B cell (primary cell): ENCODE measurements at regions not wholly inside any gene's neighbourhood (a gene's known extent, or its start where the extent isn't known, plus 50 kb on each side); places are given as distances from the start of the nearest gene placed in this dataset.

Source experiments
- ATAC-seq: fragments of 200-7000 bp; cut with Tn5 transposase; one replicate; pipeline ENCODE4 v1.10.0; 2021; ENCODE audit warnings: low read depth, mild to moderate bottlenecking, moderate number of reproducible peaks, moderate library complexity
- CTCF ChIA-PET: fragments of 350-600 bp; sonication (Branson Sonifier 250); formaldehyde crosslinking; loops from one replicate; lab custom pipeline; 2021; ENCODE audit warnings: antibody characterized with exemption, inconsistent platforms; lab: Charles Lee
- POLR2A ChIA-PET: fragments of 350-600 bp; sonication (Branson Sonifier 250); formaldehyde crosslinking; loops from one replicate; lab custom pipeline; 2021; ENCODE audit warnings: antibody characterized with exemption; lab: Charles Lee
- DNase-seq: peaks from one replicate; pipeline ENCODE4 v3.0.0; 2013
- H2AFZ ChIP-seq: 2 replicates; pipeline ENCODE4 v1.6.1; 2012; ENCODE audit warnings: mild to moderate bottlenecking, low read depth, low read length; ENCODE audit not compliant: insufficient read depth, poor library complexity, severe bottlenecking
- H3K27ac ChIP-seq, 2 donors: 1 replicate in 1 of 2; 2 replicates in 1 of 2; pipeline ENCODE4 v1.5.1; 2012 to 2013; ENCODE audit warnings: low read length in 2 of 2, mild to moderate bottlenecking in 2 of 2, moderate library complexity in 1 of 2
- H3K27me3 ChIP-seq, 4 experiments: fragments of 200-600 bp in 1 of 4; sonication (generic) in 1 of 4; replicated peaks in 1 of 4; 1 replicate in 2 of 4; 2 replicates in 2 of 4; pipeline versions ENCODE4 v1.6.1 to v1.7.0; 2013 to 2016; ENCODE audit warnings: low read length in 3 of 4, mild to moderate bottlenecking in 2 of 4, mixed read lengths in 1 of 4, moderate library complexity in 1 of 4; ENCODE audit not compliant: insufficient read depth in 4 of 4, control insufficient read depth in 3 of 4; ENCODE audit errors: control extremely low read depth in 1 of 4
- H3K36me3 ChIP-seq, 2 experiments: replicated peaks in 1 of 2; 1 replicate in 1 of 2; 2 replicates in 1 of 2; pipeline versions ENCODE4 v1.6.1 to v1.7.1; 2013; ENCODE audit warnings: low read length in 1 of 2; ENCODE audit not compliant: insufficient read depth in 2 of 2, control insufficient read depth in 1 of 2; ENCODE audit errors: control extremely low read depth in 1 of 2, extremely low read depth in 1 of 2
- H3K4me1 ChIP-seq, 2 donors: fragments of 200-600 bp in 1 of 2; sonication (generic) in 1 of 2; 1 replicate in 1 of 2; 2 replicates in 1 of 2; pipeline versions ENCODE4 v1.5.1 to v1.6.1; 2013 to 2017; ENCODE audit warnings: low read length in 2 of 2; ENCODE audit not compliant: control insufficient read depth in 2 of 2, insufficient read depth in 2 of 2
- H3K4me2 ChIP-seq: replicated peaks from 2 replicates; pipeline ENCODE3; 2012; ENCODE audit warnings: mild to moderate bottlenecking, low read depth, low read length; ENCODE audit not compliant: poor library complexity, severe bottlenecking
- H3K4me3 ChIP-seq, 5 experiments: fragments of 200-600 bp in 1 of 5; sonication (generic) in 1 of 5; 1 replicate in 3 of 5; 2 replicates in 2 of 5; pipeline versions ENCODE4 v1.5.1 to v1.7.0; 2011 to 2016; ENCODE audit warnings: low read length in 4 of 5, mild to moderate bottlenecking in 4 of 5, low read depth in 2 of 5, control low read depth in 1 of 5, moderate library complexity in 1 of 5; ENCODE audit not compliant: insufficient read depth in 1 of 5; ENCODE audit errors: control extremely low read depth in 1 of 5, extremely low read depth in 1 of 5
- H3K79me2 ChIP-seq: fragments of 200-600 bp; sonication (generic); one replicate; pipeline ENCODE4 v1.6.0; 2016; ENCODE audit warnings: low read length; ENCODE audit not compliant: control insufficient read depth, insufficient read depth
- H3K9ac ChIP-seq: fragments of 200-600 bp; sonication (generic); 2 replicates; pipeline ENCODE4 v1.6.1; 2017; ENCODE audit warnings: mild to moderate bottlenecking, low read length, moderate library complexity
- H3K9me3 ChIP-seq, 3 donors: one replicate each; pipeline versions ENCODE4 v1.6.1 to v1.7.1; 2013; ENCODE audit warnings: low read length in 2 of 3; ENCODE audit not compliant: control insufficient read depth in 2 of 3, insufficient read depth in 1 of 3; ENCODE audit errors: control extremely low read depth in 1 of 3
- H4K20me1 ChIP-seq: 2 replicates; pipeline ENCODE4 v1.6.0; 2012; ENCODE audit warnings: mild to moderate bottlenecking, low read length; ENCODE audit not compliant: insufficient read depth, control insufficient read depth, poor library complexity, severe bottlenecking
- H3K27ac Mint-ChIP-seq: one replicate; pipeline ENCODE4 v1.8.0; 2021; ENCODE audit warnings: mixed read lengths
- H3K27me3 Mint-ChIP-seq: one replicate; pipeline ENCODE4 v1.8.0; 2021; ENCODE audit warnings: mixed read lengths
- H3K4me1 Mint-ChIP-seq: one replicate; pipeline ENCODE4 v1.8.0; 2021; ENCODE audit warnings: mixed read lengths
- H3K4me3 Mint-ChIP-seq: one replicate; pipeline ENCODE4 v1.8.0; 2021; ENCODE audit warnings: mixed read lengths
- H3K9me3 Mint-ChIP-seq: one replicate; pipeline ENCODE4 v1.8.0; 2022; ENCODE audit warnings: mixed read lengths; ENCODE audit not compliant: insufficient read depth
- EZH2 ChIP-seq: IDR thresholded peaks from 2 replicates; pipeline ENCODE4 v1.6.1; 2012; ENCODE audit warnings: borderline replicate concordance, low read depth, mild to moderate bottlenecking, moderate library complexity, low read length; ENCODE audit not compliant: insufficient read depth, poor library complexity, severe bottlenecking
- WGBS: methylation state at CpG from one replicate; pipeline ENCODE4 v1.1.5; 2013; ENCODE audit warnings: missing lambda C conversion rate; ENCODE audit not compliant: insufficient coverage; 5-methylcytosine and 5-hydroxymethylcytosine counted together
- intact Hi-C: fragments of 100-400 bp; cut with micrococcal nuclease; formaldehyde crosslinking; loops from one replicate; pipeline ENCODE4 v1.10.0; 2022
- TF ChIP-seq, protein P1 (sequence below): fragments of 200-600 bp; IDR thresholded peaks from one replicate; pipeline ENCODE4 v1.8.0; 2022; ENCODE audit warnings: antibody characterized with exemption, mild to moderate bottlenecking

DNA sequence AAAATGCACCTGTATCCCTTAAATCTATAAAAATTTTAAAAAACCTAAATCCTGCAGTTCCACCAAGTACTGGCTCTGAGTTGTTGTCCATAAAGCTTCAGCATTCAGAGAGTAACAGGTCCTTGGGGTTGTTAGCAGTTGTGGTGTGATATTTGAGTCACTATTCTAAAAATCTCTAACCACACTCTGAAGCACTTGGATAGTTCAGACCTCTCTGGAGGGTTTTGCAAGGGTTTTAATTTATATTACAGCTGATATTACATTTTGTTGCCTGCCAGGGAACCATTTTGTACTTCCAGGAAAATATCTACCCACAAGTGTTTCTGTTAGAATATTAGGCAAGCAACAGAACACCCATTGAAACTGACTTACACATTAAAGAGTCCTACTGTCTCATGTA, 255.6 kb downstream of the TBL1XR1 start:
- intact Hi-C loops = no loop called here
- H3K4me3 ChIP-seq = no peak overlapping the region
- POLR2A ChIA-PET = no interaction called here
- no peaks in the 10 kb centered on the region for H3K4me1 ChIP-seq
- no peak overlapping the region for H3K4me2 ChIP-seq
- H3K4me3 Mint-ChIP-seq = no peak overlapping the region
- DNase-seq = no peak
- no peak overlapping the region for H3K27ac Mint-ChIP-seq
- no peak overlapping the region for H3K27ac ChIP-seq
- TF ChIP-seq, protein P1, sequence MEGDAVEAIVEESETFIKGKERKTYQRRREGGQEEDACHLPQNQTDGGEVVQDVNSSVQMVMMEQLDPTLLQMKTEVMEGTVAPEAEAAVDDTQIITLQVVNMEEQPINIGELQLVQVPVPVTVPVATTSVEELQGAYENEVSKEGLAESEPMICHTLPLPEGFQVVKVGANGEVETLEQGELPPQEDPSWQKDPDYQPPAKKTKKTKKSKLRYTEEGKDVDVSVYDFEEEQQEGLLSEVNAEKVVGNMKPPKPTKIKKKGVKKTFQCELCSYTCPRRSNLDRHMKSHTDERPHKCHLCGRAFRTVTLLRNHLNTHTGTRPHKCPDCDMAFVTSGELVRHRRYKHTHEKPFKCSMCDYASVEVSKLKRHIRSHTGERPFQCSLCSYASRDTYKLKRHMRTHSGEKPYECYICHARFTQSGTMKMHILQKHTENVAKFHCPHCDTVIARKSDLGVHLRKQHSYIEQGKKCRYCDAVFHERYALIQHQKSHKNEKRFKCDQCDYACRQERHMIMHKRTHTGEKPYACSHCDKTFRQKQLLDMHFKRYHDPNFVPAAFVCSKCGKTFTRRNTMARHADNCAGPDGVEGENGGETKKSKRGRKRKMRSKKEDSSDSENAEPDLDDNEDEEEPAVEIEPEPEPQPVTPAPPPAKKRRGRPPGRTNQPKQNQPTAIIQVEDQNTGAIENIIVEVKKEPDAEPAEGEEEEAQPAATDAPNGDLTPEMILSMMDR = no peak
- TF ChIP-seq EZH2 = no peak
- no peaks in the 10 kb centered on the region for H3K79me2 ChIP-seq
- H4K20me1 ChIP-seq = no peaks in the 10 kb centered on the region
- H3K27me3 Mint-ChIP-seq = peaks cover 15% of the 10 kb centered on the region
- no peaks in the 10 kb centered on the region for H3K4me1 Mint-ChIP-seq
- H3K36me3 ChIP-seq = no peaks in the 10 kb centered on the region
- peaks cover 0 to 2% (median 0%) of the 10 kb centered on the region in 4 experiments for H3K27me3 ChIP-seq
- CTCF ChIA-PET = interaction anchor here (0.6 kb wide), 1 partner anchor 30 kb away, joined by 4 read pairs; no protein-coding TSS in a partner anchor
- no peak overlapping the region for H2AFZ ChIP-seq
- H3K9me3 Mint-ChIP-seq = no peaks in the 10 kb centered on the region
- ATAC-seq = no peak
- no peaks in the 10 kb centered on the region for H3K9me3 ChIP-seq
- H3K9ac ChIP-seq = no peak overlapping the region

DNA sequence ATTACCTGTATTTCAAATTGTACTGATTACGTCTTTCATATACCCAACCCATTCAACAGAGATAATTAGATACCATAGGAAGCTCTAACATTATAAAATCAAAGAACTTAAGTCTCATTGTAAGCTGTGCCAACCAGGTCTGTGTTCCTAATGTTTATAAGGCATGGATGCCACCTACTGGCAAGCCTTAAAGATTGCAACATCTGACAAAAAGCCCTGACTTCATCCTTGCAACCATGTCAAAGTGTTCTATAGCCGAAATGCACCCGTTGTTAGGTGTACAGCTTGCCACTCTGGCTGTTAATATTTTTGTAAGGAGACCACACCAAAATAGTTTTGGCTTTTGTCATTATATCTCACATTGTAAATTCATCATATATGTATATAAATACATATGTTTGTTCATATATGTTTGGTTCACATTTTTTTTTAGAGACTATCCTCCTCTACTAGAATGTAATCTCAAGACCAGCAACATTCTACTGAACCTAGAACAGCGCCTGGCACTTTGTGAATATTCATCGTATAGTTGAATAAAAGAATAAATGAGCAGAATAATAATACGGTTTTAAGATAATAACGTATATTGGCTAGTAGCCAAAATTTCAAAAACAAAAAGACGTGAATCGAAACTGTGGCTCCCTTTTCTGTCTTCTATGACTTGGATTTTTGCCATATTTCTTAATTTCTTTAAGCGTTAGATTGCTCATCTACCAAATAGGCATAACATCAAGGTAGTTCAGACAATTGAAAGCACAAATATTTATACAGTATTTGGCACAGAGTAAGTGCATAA, 258.1 kb downstream of the TBL1XR1 start:
- H3K4me3 ChIP-seq = no peak overlapping the region
- H3K4me3 Mint-ChIP-seq = no peak overlapping the region
- peaks cover 0 to 2% (median 0%) of the 10 kb centered on the region in 4 experiments for H3K27me3 ChIP-seq
- H3K9ac ChIP-seq = no peak overlapping the region
- no peaks in the 10 kb centered on the region for H3K36me3 ChIP-seq
- no peak overlapping the region for H3K27ac ChIP-seq
- no peak overlapping the region for H3K27ac Mint-ChIP-seq
- intact Hi-C loops = loop anchor here (1.0 kb wide), 1 partner anchor 67 kb away; no protein-coding TSS in a partner anchor
- TF ChIP-seq, protein P1 = peak; percentile 87
- no peak for TF ChIP-seq EZH2
- WGBS = 100% methylated on average over 2 of the region's 10 CpGs
- ATAC-seq = peak; percentile 58
- ChIA-PET POLR2A (no interaction called here), CTCF (interaction anchor here (0.6 to 2.6 kb wide), 7 partner anchors 7 to 1446 kb away, joined by 3 to 12 read pairs (median 3); no protein-coding TSS in a partner anchor)
- no peaks in the 10 kb centered on the region for H3K9me3 ChIP-seq
- no peaks in the 10 kb centered on the region for H3K4me1 Mint-ChIP-seq
- H3K27me3 Mint-ChIP-seq = peaks cover 15% of the 10 kb centered on the region
- no peaks in the 10 kb centered on the region for H4K20me1 ChIP-seq
- no peaks in the 10 kb centered on the region for H3K4me1 ChIP-seq
- H3K4me2 ChIP-seq = no peak overlapping the region
- DNase-seq = peak; percentile 45
- H3K79me2 ChIP-seq = no peaks in the 10 kb centered on the region
- no peak overlapping the region for H2AFZ ChIP-seq
- H3K9me3 Mint-ChIP-seq = no peaks in the 10 kb centered on the region
